ENCODE measurements at regions not wholly inside any gene's neighbourhood (a gene's known extent, or its start where the extent isn't known, plus 50 kb on each side); places are given as distances from the start of the nearest gene placed in this dataset.

DNA sequence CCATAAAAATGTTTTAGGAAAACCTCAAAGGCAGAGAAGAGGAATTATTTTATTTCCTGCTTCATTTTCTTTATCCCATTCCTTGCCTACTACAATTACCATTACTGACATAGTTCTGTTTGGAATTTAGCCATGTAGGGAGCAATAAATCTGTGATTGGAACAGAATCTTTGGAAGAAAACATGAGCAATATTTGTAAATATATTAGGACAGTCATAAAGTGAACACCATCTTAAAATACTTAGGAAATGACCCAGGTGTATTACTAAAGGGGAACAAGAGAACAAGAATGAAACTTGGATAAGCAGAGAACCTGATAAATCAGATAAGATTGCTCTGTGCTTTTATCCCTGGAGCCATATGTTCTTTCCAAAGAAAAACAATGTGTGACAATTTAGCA lies 1326.0 kb upstream of the FLRT2 start:
- TF ChIP-seq POLR2A (IDR thresholded peaks at IDR 0.05; ENCODE audit: low read depth, low read length) (no peak), POLR2AphosphoS5 (IDR thresholded peaks at IDR 0.05; ENCODE audit: low read depth, low read length) (no peak)
